AG04449 (cell line): ENCODE measurements at regions not wholly inside any gene's neighbourhood (a gene's known extent, or its start where the extent isn't known, plus 50 kb on each side); places are given as distances from the start of the nearest gene placed in this dataset.

Experiments
- CTCF ChIA-PET: fragments of 350-600 bp; formaldehyde crosslinking; extraction: SDS; loops from one replicate; lab custom pipeline; 2021; ENCODE audit warnings: antibody characterized with exemption; lab: Yijun Ruan, JAX
- POLR2A ChIA-PET: fragments of 400-600, 350-600 bp; formaldehyde crosslinking; extraction: SDS; loops from one replicate; lab custom pipeline; 2020; ENCODE audit warnings: antibody characterized with exemption, inconsistent platforms; lab: Yijun Ruan, JAX
- DNase-seq: peaks from one replicate; pipeline ENCODE4 v3.0.0-alpha.2; 2010; ENCODE audit warnings: low read depth, low spot score
- H3K4me3 ChIP-seq: 2 replicates; pipeline ENCODE4 v1.5.1; 2011; ENCODE audit warnings: low read depth, mild to moderate bottlenecking, control low read depth, low read length
- CTCF ChIP-seq: IDR thresholded peaks from one replicate; pipeline ENCODE4 v1.5.1; 2011; ENCODE audit warnings: mild to moderate bottlenecking, moderate library complexity, low read length, control low read depth, inconsistent platforms; ENCODE audit not compliant: insufficient read depth; ENCODE audit errors: missing control alignments

- POLR2A ChIA-PET: no interaction called here
- TF ChIP-seq CTCF: no peak
- CTCF ChIA-PET: no interaction called here
- no peak for DNase-seq
- no peak overlapping the region for H3K4me3 ChIP-seq
Observed at GRCh38 chr17:79545251-79546005, 65.4 kb downstream of the RBFOX3 start.

- TF ChIP-seq CTCF: no peak
- ChIA-PET POLR2A (no interaction called here), CTCF (no interaction called here)
- no peak for DNase-seq
- no peak overlapping the region for H3K4me3 ChIP-seq
Observed at GRCh38 chr17:79544142-79544914, 66.5 kb downstream of the RBFOX3 start.

GRCh38 chr17:79543531-79543930 is 67.3 kb downstream of the RBFOX3 start:
- no peak for DNase-seq
- TF ChIP-seq CTCF: no peak
- no peak overlapping the region for H3K4me3 ChIP-seq
- ChIA-PET POLR2A (no interaction called here), CTCF (no interaction called here)

- H3K4me3 ChIP-seq: no peak overlapping the region
- POLR2A ChIA-PET: no interaction called here
- no peak for TF ChIP-seq CTCF
- no peak for DNase-seq
- CTCF ChIA-PET: no interaction called here
Observed at GRCh38 chr17:79542718-79543117, 68.1 kb downstream of the RBFOX3 start.

GRCh38 chr17:79541056-79541850 is 69.6 kb downstream of the RBFOX3 start:
- DNase-seq: no peak
- CTCF ChIA-PET: no interaction called here
- H3K4me3 ChIP-seq: no peak overlapping the region
- no peak for TF ChIP-seq CTCF
- POLR2A ChIA-PET: no interaction called here
